MM.1S (cell line): ENCODE measurements at regions not wholly inside any gene's neighbourhood (a gene's known extent, or its start where the extent isn't known, plus 50 kb on each side); places are given as distances from the start of the nearest gene placed in this dataset.

Experiments
- EZH2 ChIP-seq: fragments of 300-600 bp; sonication (generic); optimal IDR thresholded peaks from 2 replicates; pipeline ENCODE3; 2017; ENCODE audit warnings: low read depth, mild to moderate bottlenecking, antibody characterized with exemption, low read length, mixed read lengths
- EZH2phosphoT487 ChIP-seq: fragments of 300-600 bp; sonication (generic); IDR thresholded peaks from 2 replicates; pipeline ENCODE4 v1.6.1; 2018; ENCODE audit warnings: antibody characterized with exemption, low read length
- TF ChIP-seq, protein P1 (sequence below): fragments of 300-600 bp; sonication (generic); IDR thresholded peaks from 2 replicates; pipeline ENCODE4 v1.5.1; 2016; ENCODE audit warnings: antibody characterized with exemption, low read length, mixed read lengths

DNA sequence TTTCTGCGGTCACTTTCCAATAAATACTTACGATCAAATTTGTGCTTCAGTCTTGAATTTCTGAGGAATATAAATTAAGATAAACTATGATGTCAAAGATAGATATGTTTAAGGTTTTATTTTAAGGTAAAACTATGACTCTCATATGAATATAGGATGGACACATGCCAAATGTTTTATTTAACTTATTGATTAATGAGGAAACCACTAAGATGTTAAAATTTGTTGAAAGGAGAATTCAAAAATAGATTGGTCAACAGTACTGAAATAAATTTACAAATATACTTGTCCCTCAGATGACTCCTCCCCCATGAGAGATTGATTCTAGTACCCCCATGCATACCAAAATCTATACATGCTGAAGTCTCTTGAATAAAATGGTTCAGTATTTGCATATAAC is 319.7 kb upstream of the KCNH8 start:
- TF ChIP-seq, protein P1, sequence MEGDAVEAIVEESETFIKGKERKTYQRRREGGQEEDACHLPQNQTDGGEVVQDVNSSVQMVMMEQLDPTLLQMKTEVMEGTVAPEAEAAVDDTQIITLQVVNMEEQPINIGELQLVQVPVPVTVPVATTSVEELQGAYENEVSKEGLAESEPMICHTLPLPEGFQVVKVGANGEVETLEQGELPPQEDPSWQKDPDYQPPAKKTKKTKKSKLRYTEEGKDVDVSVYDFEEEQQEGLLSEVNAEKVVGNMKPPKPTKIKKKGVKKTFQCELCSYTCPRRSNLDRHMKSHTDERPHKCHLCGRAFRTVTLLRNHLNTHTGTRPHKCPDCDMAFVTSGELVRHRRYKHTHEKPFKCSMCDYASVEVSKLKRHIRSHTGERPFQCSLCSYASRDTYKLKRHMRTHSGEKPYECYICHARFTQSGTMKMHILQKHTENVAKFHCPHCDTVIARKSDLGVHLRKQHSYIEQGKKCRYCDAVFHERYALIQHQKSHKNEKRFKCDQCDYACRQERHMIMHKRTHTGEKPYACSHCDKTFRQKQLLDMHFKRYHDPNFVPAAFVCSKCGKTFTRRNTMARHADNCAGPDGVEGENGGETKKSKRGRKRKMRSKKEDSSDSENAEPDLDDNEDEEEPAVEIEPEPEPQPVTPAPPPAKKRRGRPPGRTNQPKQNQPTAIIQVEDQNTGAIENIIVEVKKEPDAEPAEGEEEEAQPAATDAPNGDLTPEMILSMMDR: no peak
- TF ChIP-seq EZH2 (no peak), EZH2phosphoT487 (no peak)
